Activated T-cell treated with anti-CD3 and anti-CD28 coated beads, Interleukin-2, amount 50 U/mL, for 72 hours (primary cell): ENCODE measurements at regions not wholly inside any gene's neighbourhood (a gene's known extent, or its start where the extent isn't known, plus 50 kb on each side); places are given as distances from the start of the nearest gene placed in this dataset.
"Not testable (repeated sequence)": the region's sequence is repeated elsewhere in the genome, so short reads cannot be mapped to it uniquely, and the experiment has no call there.

Source experiments
- ATAC-seq, 2 donors: fragments of 150-1000 bp; cut with Tn5 transposase; replicated peaks in 1 of 2; 2 replicates each; pipeline ENCODE4 v1.10.0; 2021; ENCODE audit warnings: moderate library complexity in 2 of 2, mild to moderate bottlenecking in 1 of 2
- DNase-seq, 2 donors: peaks; one replicate each; pipeline ENCODE4 v3.0.0; 2021 to 2022; ENCODE audit warnings: mixed read lengths in 1 of 2
- H3K27ac Mint-ChIP-seq: one replicate; pipeline ENCODE4 v1.8.0; 2022; ENCODE audit warnings: mild to moderate bottlenecking, moderate library complexity, mixed read lengths
- H3K27me3 Mint-ChIP-seq: one replicate; pipeline ENCODE4 v1.8.0; 2022; ENCODE audit warnings: low read depth, mixed read lengths
- H3K36me3 Mint-ChIP-seq, 2 donors: one replicate each; pipeline ENCODE4 v1.8.0; 2022; ENCODE audit warnings: mixed read lengths in 2 of 2, mild to moderate bottlenecking in 1 of 2; ENCODE audit not compliant: insufficient read depth in 2 of 2
- H3K4me1 Mint-ChIP-seq: one replicate; pipeline ENCODE4 v1.8.0; 2022; ENCODE audit warnings: low read depth, mixed read lengths
- H3K4me3 Mint-ChIP-seq, 2 donors: one replicate each; pipeline ENCODE4 v1.8.0; 2022; ENCODE audit warnings: mild to moderate bottlenecking in 2 of 2, mixed read lengths in 2 of 2, moderate library complexity in 2 of 2
- H3K9me3 Mint-ChIP-seq, 2 donors: one replicate each; pipeline ENCODE4 v1.8.0; 2022; ENCODE audit warnings: mixed read lengths in 2 of 2

GRCh38 chr5:134471858-134472449 lies 53.5 kb upstream of the JADE2 start:
- H3K27me3 Mint-ChIP-seq, H3K4me3 Mint-ChIP-seq, ATAC-seq: not testable (repeated sequence)

GRCh38 chr5:134468921-134469400 lies 56.5 kb upstream of the JADE2 start:
- peaks cover 10% of the 10 kb centered on the region for H3K4me1 Mint-ChIP-seq
- H3K27me3 Mint-ChIP-seq = no peaks in the 10 kb centered on the region
- H3K36me3 Mint-ChIP-seq = peaks cover 3 to 6% of the 10 kb centered on the region in 2 donors
- H3K9me3 Mint-ChIP-seq = peaks cover 1 to 7% of the 10 kb centered on the region in 2 donors
- H3K4me3 Mint-ChIP-seq = no peak overlapping the region
- H3K27ac Mint-ChIP-seq = no peak overlapping the region
- ATAC-seq (no peak), DNase-seq (no peak)

More at GRCh38 chr5:134471858-134472449, 53.5 kb upstream of the JADE2 start:
- H3K36me3 Mint-ChIP-seq, H3K4me1 Mint-ChIP-seq, DNase-seq, H3K9me3 Mint-ChIP-seq, H3K27ac Mint-ChIP-seq: not testable (repeated sequence)

- ATAC-seq (no peak), DNase-seq (no peak)
- Mint-ChIP-seq H3K27me3 (no peaks in the 10 kb centered on the region), H3K4me1 (peaks cover 10% of the 10 kb centered on the region), H3K36me3 (peaks cover 3% of the 10 kb centered on the region in 2 donors), H3K4me3 (peak overlapping the region in 1 of 2 donors; percentile 4), H3K27ac (peak overlapping the region; percentile 4), H3K9me3 (peaks cover 0 to 3% of the 10 kb centered on the region in 2 donors)
Measured at GRCh38 chr5:134467231-134467630, 55.5 kb upstream of the CDKN2AIPNL start.

GRCh38 chr5:134466241-134467069 lies 54.8 kb upstream of the CDKN2AIPNL start:
- peaks cover 10% of the 10 kb centered on the region for H3K4me1 Mint-ChIP-seq
- H3K4me3 Mint-ChIP-seq = peak overlapping the region; percentile 85 to 86
- peak overlapping the region; percentile 57 for H3K27ac Mint-ChIP-seq
- H3K36me3 Mint-ChIP-seq = no peaks in the 10 kb centered on the region
- DNase-seq (peak; percentile 46 to 67), ATAC-seq (peak; percentile 64 to 70)
- H3K9me3 Mint-ChIP-seq = no peaks in the 10 kb centered on the region
- H3K27me3 Mint-ChIP-seq = no peaks in the 10 kb centered on the region

- ATAC-seq (peak; percentile 83 to 88), DNase-seq (peak; percentile 63 to 82)
- H3K4me3 Mint-ChIP-seq = peak overlapping the region; percentile 85 to 86
- H3K27ac Mint-ChIP-seq = peak overlapping the region; percentile 57
- H3K36me3 Mint-ChIP-seq = no peaks in the 10 kb centered on the region
- H3K9me3 Mint-ChIP-seq = no peaks in the 10 kb centered on the region
- no peaks in the 10 kb centered on the region for H3K27me3 Mint-ChIP-seq
- H3K4me1 Mint-ChIP-seq = peaks cover 10% of the 10 kb centered on the region
Measured at GRCh38 chr5:134465816-134466240, 54.1 kb upstream of the CDKN2AIPNL start.

GRCh38 chr5:134464988-134465815 lies 53.5 kb upstream of the CDKN2AIPNL start:
- ATAC-seq = no peak
- H3K9me3 Mint-ChIP-seq = no peaks in the 10 kb centered on the region
- peaks cover 10% of the 10 kb centered on the region for H3K4me1 Mint-ChIP-seq
- H3K4me3 Mint-ChIP-seq = peak overlapping the region; percentile 85 to 86
- no peak for DNase-seq
- no peak overlapping the region for H3K27ac Mint-ChIP-seq
- H3K27me3 Mint-ChIP-seq = no peaks in the 10 kb centered on the region
- H3K36me3 Mint-ChIP-seq = no peaks in the 10 kb centered on the region

GRCh38 chr5:134463991-134464760 lies 52.5 kb upstream of the CDKN2AIPNL start:
- H3K4me3 Mint-ChIP-seq = no peak overlapping the region
- H3K4me1 Mint-ChIP-seq = peaks cover 10% of the 10 kb centered on the region
- no peak overlapping the region for H3K27ac Mint-ChIP-seq
- ATAC-seq (no peak), DNase-seq (no peak)
- H3K9me3 Mint-ChIP-seq = no peaks in the 10 kb centered on the region
- no peaks in the 10 kb centered on the region for H3K27me3 Mint-ChIP-seq
- no peaks in the 10 kb centered on the region for H3K36me3 Mint-ChIP-seq

GRCh38 chr5:134463176-134463720 lies 51.6 kb upstream of the CDKN2AIPNL start:
- ATAC-seq = no peak
- peaks cover 10% of the 10 kb centered on the region for H3K4me1 Mint-ChIP-seq
- no peak overlapping the region for H3K4me3 Mint-ChIP-seq
- no peaks in the 10 kb centered on the region for H3K27me3 Mint-ChIP-seq
- no peak for DNase-seq
- no peak overlapping the region for H3K27ac Mint-ChIP-seq
- H3K9me3 Mint-ChIP-seq = no peaks in the 10 kb centered on the region
- H3K36me3 Mint-ChIP-seq = no peaks in the 10 kb centered on the region

- Mint-ChIP-seq H3K4me1 (peaks cover 10% of the 10 kb centered on the region), H3K9me3 (no peaks in the 10 kb centered on the region), H3K36me3 (no peaks in the 10 kb centered on the region), H3K27me3 (no peaks in the 10 kb centered on the region), H3K27ac (no peak overlapping the region), H3K4me3 (no peak overlapping the region)
- ATAC-seq (no peak), DNase-seq (no peak)
Measured at GRCh38 chr5:134462761-134463160, 51.1 kb upstream of the CDKN2AIPNL start.

- Mint-ChIP-seq H3K27ac (no peak overlapping the region), H3K36me3 (no peaks in the 10 kb centered on the region)
- ATAC-seq = no peak
Measured at GRCh38 chr5:134462047-134462575, 50.4 kb upstream of the CDKN2AIPNL start.

More at GRCh38 chr5:134462047-134462575, 50.4 kb upstream of the CDKN2AIPNL start:
- DNase-seq = no peak
- Mint-ChIP-seq H3K4me1 (peaks cover 7% of the 10 kb centered on the region), H3K4me3 (no peak overlapping the region), H3K27me3 (no peaks in the 10 kb centered on the region), H3K9me3 (no peaks in the 10 kb centered on the region)
